Neural cell (in vitro differentiated cells): ENCODE measurements at regions not wholly inside any gene's neighbourhood (a gene's known extent, or its start where the extent isn't known, plus 50 kb on each side); places are given as distances from the start of the nearest gene placed in this dataset.

ENCODE experiments used
- CTCF ChIP-seq: fragments of 450-650 bp; IDR thresholded peaks from 2 replicates; pipeline ENCODE4 v1.5.1; 2014; ENCODE audit warnings: antibody characterized with exemption, mild to moderate bottlenecking, moderate library complexity; ENCODE audit not compliant: poor library complexity, severe bottlenecking
- EP300 ChIP-seq: fragments of 450-650 bp; conservative IDR thresholded peaks from 2 replicates; pipeline ENCODE4 v1.6.1; 2014; ENCODE audit warnings: antibody characterized with exemption, mild to moderate bottlenecking, moderate library complexity; ENCODE audit not compliant: poor library complexity, severe bottlenecking
- EZH2 ChIP-seq: fragments of 200-600, 300-800 bp; shearing (Covaris generic), sonication (generic); IDR thresholded peaks from 2 replicates; pipeline ENCODE4 v1.6.1; 2014; ENCODE audit warnings: antibody characterized with exemption, low read length, borderline replicate concordance, mild to moderate bottlenecking; ENCODE audit not compliant: insufficient read depth, poor library complexity, severe bottlenecking
- MXI1 ChIP-seq: fragments of 450-650 bp; conservative IDR thresholded peaks from 2 replicates; pipeline ENCODE4 v1.6.1; 2014; ENCODE audit warnings: antibody characterized with exemption, mild to moderate bottlenecking; ENCODE audit not compliant: poor library complexity, severe bottlenecking
- POLR2AphosphoS5 ChIP-seq: IDR thresholded peaks from 2 replicates; pipeline ENCODE4 v1.6.1; 2012
- RAD21 ChIP-seq: fragments of 450-650 bp; conservative IDR thresholded peaks from 2 replicates; pipeline ENCODE4 v1.6.1; 2014; ENCODE audit warnings: antibody characterized with exemption, mild to moderate bottlenecking, moderate library complexity
- REST ChIP-seq: IDR thresholded peaks from 2 replicates; pipeline ENCODE4 v1.6.1; 2012; ENCODE audit warnings: borderline replicate concordance
- SMC3 ChIP-seq: fragments of 450-650 bp; conservative IDR thresholded peaks from 2 replicates; pipeline ENCODE4 v1.6.1; 2014; ENCODE audit warnings: antibody characterized with exemption, mild to moderate bottlenecking, moderate library complexity; ENCODE audit not compliant: poor library complexity
- TAF1 ChIP-seq: IDR thresholded peaks from 2 replicates; pipeline ENCODE4 v1.6.1; 2012; ENCODE audit warnings: low read depth

GRCh38 chr5:38681029-38681706 lies 124.7 kb upstream of the LIFR start:
- no peak for TF ChIP-seq CTCF
- no peak for TF ChIP-seq POLR2AphosphoS5
- TF ChIP-seq SMC3, result no peak
- TF ChIP-seq EZH2, result no peak
- TF ChIP-seq EP300, result no peak
- no peak for TF ChIP-seq TAF1
- no peak for TF ChIP-seq REST
- no peak for TF ChIP-seq RAD21
- no peak for TF ChIP-seq MXI1
